GM19043 (cell line): ENCODE measurements at regions not wholly inside any gene's neighbourhood (a gene's known extent, or its start where the extent isn't known, plus 50 kb on each side); places are given as distances from the start of the nearest gene placed in this dataset.

Experiments used
- ATAC-seq: cut with Tn5 transposase; IDR thresholded peaks from one replicate; pipeline ENCODE4 v1.9.1; 2021; ENCODE audit warnings: low read depth; ENCODE audit not compliant: unreplicated experiment

GRCh38 chr7:49717547-49717946, 55.9 kb upstream of the VWC2 start:
- ATAC-seq, result no peak

GRCh38 chr7:49718760-49719159, 54.7 kb upstream of the VWC2 start:
- no peak for ATAC-seq

- ATAC-seq, result no peak
Observed at GRCh38 chr7:49721441-49721840, 52.0 kb upstream of the VWC2 start.
